GM19351 (cell line): ENCODE measurements at regions not wholly inside any gene's neighbourhood (a gene's known extent, or its start where the extent isn't known, plus 50 kb on each side); places are given as distances from the start of the nearest gene placed in this dataset.

Source experiments
- ATAC-seq: cut with Tn5 transposase; IDR thresholded peaks from one replicate; pipeline ENCODE4 v1.9.1; 2021; ENCODE audit warnings: mild to moderate bottlenecking, moderate library complexity; ENCODE audit not compliant: unreplicated experiment

DNA sequence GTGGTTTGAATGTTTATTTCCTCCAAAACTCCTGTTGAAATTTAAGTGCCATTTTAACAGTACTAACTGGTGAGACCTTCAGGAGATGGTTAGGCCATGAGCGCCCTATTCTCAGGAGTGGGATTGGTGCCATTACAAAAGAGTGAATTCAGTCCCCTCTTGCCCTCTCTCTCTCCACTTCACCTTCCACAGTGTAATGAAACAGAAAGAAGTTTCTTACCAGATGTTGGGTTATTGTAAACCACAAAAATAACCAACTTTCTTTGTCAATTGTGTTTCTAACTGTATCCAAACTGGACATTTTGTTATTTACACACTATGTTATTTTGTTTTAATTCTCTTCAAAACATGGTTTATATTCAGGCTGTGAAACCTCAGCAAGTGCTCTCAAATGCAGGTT is 1734.3 kb downstream of the PCDH7 start:
- no peak for ATAC-seq

DNA sequence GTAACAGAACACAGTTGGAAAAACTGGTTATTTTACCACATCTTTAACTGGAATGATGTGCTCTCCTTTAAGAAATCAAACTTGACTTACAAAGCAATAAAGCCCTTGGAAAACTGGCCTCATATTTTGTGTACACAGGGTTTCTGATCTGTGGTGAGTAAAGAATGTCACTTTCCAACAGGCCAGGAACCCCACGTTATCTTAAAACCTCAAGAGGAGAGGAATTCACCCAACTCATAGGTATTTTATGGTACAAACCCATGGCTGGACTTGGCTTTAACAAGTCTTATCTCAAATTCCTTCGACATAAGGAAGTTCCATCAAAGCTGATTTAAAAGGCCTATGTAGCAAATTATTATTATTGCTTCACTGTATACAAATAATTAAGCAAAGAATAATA is 1735.1 kb downstream of the PCDH7 start:
- ATAC-seq: no peak

DNA sequence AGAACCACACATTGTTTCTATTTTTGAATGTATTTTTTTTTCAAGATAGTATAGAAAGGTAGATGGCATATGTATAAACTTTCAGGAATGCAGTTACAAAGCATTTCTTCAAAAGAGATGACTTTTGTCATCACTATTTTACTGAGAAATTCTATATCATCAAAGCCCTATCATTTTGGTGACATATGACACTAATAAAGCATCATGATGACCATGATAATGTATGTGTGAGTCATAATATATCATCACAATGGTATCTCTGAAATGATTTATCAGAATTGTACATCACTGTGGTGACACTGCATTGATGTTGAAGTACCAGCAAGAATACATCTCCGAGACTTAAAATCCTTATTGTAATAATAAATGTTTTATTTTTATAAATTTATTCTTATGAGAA is 1740.8 kb downstream of the PCDH7 start:
- ATAC-seq: no peak

DNA sequence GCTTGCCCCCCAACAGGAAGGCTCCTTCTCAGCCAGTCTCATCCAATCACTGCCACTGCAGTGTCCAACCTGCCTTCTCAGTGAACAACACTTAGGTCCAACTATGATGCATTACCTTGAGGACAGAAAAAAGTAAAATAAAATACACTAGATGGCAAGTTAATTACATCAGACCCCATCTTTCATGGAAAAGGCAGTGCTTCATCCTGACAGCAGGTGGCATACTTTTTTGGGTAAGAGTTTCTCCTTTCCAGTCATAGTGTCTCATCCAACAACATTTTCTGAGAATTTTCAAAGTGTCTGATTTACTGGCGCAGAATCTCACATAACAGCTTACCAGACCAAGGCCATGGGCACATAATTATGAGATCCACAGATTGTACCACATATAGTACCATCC is 1742.8 kb downstream of the PCDH7 start:
- no peak for ATAC-seq

DNA sequence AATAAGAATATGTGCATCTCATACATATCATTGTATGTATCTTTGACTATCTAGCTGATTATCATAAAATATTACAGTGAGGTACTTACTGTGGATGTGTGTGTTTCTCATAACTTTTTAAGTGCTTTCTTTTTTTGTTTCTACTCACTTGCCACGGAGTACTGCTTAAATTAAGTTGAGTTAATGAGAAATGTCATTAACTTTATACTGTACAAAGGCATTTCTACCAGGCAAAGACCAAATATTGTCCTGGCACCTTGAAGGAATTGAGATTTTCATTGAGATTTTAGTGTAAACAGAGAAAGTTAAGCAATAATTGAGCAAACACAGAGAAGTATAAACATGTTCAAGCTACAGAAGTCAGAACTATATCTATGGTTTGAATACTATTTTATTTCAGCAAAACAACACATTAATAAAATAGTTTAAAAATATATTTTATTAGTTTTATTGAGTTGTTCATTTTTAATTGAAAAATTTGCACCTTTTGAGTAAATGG is 1750.0 kb downstream of the PCDH7 start:
- no peak for ATAC-seq

DNA sequence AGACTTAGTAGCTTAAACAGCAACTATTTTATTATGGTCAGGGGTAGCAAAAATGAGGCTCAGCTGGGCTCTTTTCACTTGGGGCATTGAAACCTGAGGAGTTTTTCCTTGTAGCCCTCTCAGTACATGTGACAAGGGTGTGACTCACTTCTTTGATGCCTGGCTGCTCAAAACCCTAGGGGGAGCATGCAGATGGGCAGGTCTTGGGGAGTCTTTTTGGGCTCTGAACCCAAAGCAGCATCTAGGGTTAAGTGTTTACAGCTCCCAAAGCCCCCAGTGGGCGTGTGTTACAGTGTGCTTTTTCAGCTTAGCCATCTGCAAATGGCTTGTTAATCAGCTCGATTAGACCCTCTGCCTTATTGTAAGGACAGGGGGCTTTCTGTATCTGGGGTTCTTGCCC is 1752.7 kb downstream of the PCDH7 start:
- ATAC-seq: no peak

DNA sequence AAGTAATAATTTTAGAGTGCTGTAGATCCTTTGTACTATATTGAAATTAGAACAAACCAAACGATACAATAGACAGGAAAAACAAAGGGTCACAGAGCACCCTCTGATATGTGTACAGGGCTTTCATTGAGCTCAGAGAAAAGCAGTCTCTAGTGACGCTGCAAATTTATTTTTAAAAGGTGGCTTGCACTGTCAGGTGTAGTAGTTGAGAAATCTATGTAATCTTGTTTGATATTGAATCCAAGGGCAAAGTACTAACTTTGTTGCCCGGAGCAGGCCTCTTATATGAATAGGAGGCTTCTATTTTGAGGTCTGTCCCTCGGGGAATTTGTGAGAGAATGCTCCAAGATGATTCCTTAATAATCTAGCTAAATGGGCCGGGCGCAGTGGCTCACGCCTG is 1755.5 kb downstream of the PCDH7 start:
- ATAC-seq: no peak

DNA sequence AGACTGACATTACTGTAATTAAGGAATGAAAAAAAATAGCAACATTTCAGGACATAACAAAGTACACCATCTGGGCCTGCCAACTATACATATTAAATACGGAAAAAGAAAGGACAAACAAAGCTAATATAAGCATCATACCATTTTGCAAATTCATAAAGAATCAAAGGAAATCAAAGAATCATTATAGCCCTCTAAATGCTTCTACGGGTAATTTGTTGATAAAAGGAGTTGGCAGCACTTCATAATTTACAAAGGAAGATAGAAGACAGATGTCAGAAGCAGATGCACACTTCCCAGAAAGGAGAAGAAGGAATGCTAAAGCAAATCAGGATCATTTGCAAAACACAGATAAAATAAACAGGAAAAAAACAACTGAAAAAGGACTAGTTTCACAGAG is 1757.3 kb downstream of the PCDH7 start:
- ATAC-seq: no peak

DNA sequence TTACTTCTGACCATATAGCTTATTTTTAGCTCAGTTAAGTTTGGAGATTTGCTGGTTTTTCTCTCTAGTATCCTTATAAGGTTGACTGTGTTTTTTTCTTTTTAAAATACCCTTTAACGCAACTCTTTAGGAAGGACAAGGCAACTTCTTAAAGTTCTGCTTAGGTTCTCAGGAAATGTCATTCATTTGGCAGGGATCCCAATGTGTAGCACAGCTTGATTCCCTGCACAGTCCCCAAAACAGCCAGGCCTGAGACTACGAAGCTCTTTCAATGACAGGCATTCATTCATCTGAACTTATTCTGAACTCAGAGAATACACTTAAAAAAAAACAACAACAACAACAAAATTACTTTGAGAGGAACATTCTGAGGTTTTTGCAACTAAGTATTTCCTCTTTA is 1765.8 kb downstream of the PCDH7 start:
- no peak for ATAC-seq

DNA sequence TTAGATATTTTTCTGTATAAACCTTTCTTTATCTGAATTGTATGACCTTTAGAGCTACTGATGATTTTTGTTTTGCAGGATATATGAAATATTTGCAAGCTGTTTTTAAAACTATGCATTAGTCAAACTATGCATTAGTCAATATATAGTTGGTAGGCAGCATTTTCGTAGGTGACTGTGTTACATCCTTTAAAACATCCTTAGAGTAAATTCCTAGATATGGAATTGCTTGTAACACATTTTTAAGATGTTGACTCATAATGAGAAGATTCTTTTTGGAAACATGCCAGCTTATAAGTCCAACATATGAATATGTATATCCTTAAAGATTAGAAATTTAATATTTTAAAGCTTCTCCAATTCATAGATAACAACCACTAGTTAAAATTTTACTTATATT is 1768.5 kb downstream of the PCDH7 start:
- ATAC-seq: no peak

DNA sequence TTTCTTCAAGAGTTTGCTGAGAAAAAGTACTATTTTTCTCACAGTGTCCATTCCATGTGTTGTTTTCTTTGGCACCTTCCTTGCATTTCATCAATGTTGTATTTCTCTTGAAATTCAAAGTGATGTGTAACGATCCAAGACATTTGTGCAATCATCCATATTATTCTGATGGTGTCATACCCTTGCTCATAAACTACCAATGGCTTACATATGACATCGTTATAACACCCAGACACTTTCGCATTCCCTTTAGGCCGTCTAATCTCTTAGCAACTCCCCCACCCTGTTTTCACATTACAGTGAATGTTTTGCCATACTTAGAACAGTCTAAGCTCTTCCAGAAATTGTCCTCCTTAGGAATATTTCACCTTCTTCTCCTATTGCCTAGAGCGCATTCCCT is 1779.0 kb downstream of the PCDH7 start:
- ATAC-seq: no peak

DNA sequence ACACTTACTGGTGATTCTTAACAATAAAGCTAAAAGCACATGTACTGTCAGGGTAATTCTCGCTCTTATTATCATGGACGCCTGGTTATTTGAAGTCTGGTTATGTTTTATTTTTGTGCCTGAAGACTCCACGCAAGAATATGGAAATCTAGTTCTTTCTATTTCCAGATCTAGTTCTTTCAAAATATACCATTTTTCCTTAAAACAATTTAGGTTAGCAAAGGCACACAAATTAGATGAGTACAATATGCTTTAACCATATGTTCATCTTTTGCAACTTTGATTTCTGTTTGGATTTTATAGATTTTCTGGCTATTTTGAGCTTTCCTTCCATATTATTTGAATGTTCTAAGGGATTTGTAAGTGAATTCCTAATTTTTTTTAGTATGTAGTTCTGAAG is 1783.1 kb downstream of the PCDH7 start:
- ATAC-seq: no peak

DNA sequence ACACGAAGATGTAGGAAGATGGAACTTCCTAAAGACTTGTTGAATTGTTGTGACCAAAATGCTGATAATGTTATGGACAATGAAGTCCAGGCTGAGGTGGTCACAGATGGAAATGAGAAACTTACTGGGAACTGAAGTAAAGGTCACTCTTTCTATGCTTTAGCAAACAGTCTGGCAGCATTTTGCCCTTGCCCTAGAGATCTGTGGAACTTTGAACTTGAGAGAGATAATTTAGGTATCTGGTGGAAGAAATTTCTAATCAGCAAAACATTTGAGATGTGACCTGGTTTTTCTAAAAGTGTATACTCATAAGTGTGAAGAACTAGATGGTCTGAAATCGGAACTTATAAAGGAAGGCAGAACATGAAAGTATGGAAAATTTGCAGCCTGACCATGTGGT is 1785.9 kb downstream of the PCDH7 start:
- ATAC-seq: no peak

DNA sequence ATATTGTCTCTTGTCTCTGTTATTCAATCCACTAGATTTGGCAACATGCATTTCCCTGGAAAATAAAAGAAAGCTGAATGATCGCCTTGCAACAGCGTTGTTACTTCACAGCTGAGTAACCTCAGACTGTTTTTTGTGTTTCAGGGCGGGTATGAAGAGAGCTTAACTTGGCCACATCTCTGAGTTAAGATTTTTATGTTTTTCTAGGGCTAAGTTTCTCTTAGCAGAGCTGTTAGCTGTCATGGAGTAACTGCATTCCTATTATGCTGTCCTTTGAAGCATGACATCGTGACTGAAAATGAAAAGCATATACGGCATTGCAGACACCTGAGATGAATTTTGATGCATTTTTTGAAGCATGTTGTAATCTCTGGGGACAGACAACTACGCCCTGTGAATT is 1798.9 kb downstream of the PCDH7 start:
- no peak for ATAC-seq

DNA sequence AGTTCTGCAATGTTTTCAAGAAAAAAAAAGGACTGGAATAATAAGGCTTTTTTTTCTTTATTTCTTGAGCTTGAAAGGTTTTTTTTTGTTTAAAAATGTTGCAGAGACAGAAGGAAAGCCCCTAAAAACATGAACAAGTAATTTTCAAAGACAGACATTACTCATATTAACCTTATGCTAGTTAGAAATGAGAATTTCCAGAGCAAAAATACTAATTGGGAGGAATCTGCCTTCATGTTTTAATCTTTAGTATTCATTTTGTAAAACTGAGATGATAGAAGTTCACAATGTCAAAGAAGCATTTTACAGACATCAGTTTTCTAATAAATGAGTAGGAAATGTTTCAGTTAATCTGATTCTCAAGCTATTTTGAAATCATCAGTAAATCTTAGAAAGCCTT is 1805.3 kb downstream of the PCDH7 start:
- ATAC-seq: no peak

DNA sequence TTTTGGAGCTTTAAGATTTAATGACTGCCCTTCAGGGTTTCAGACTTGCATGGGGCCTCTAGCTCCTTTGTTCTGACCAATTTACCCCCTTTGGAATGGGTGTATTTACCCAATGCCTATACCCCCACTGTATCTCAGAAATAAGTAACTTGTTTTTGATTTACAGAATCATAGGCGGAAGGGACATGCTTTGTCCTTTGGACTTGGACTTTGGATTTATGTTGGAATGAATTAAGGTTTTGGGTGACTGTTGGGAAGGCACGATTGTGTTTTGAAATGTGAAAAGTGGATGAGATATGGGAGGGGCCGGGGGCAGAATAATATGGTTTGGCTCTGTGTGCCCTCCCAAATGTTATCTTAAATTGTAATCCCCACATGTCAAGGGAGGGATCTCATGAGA is 1824.7 kb downstream of the PCDH7 start:
- no peak for ATAC-seq

DNA sequence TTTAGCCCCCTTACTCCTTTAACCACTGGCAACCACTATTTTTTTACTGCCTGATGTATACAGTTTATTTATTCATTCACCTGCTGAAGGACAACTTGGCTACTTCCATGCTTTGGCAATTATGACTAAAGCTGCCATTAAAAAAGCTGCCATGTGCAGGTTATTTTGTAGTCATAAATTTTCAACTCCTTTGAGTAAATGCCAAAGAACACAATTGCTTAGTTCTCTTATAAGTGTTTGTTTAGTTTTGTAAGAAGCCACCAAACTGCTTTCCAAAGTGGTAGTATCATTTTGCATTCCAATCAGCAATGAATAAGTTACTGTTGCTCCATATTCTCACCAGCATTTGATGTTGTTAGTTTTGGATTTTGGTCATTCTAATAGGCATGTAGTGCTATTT is 1831.8 kb downstream of the PCDH7 start:
- no peak for ATAC-seq

DNA sequence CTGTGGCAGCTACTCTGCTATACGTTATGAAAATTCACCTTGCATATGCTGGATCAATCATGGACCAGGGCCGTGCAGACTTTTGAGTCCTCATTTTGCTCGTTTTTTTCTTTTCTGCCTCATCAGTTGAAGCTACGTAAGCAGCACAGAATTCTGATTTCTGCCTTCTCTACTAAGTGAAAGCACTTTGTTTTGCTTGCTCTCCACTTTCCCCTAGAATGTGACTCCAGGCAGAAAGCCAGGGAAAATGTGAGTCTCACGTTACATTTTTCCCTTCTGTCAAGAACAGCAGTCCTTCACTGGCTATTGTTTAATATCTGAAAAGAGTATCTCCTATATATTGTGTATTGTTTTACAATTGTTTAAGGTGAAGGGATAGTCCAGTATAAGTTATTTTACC is 1840.1 kb downstream of the PCDH7 start:
- no peak for ATAC-seq

DNA sequence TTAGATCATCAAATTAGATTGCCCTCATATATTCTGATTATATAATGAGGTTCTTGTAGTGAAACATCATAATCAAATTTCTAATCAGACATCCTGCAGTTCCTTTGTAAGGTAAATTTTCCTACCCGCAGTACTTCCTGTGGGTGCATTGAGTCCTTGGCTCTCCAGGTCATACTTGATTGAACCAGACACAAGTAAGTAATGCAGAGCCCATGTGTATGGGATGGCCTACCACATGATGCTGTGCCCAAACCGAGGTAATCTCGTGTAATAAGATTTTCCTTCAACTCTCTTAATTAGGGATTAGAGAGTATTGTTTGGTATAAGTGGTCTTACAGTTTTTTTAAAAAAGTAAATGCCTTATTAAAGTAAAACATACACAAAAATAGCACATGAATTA is 1841.8 kb downstream of the PCDH7 start:
- ATAC-seq: no peak

DNA sequence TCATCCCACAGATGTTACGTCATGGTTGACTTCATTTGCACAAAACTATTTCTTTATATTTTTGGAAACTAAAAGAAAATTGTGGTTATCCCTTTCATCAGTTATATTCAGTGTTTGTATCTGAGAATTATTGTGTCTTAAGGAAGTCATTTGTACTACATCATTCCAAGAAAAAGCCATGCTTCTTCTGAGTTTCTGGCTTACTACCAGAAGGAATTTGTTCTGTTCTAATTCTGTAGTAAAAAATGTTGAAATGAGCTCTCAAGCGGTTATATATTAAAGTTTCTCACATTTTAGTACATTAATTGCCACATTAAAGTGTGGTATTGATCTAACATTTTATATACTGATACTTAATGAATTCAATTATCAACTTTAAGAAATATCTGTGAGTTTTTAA is 1844.5 kb downstream of the PCDH7 start:
- ATAC-seq: no peak

DNA sequence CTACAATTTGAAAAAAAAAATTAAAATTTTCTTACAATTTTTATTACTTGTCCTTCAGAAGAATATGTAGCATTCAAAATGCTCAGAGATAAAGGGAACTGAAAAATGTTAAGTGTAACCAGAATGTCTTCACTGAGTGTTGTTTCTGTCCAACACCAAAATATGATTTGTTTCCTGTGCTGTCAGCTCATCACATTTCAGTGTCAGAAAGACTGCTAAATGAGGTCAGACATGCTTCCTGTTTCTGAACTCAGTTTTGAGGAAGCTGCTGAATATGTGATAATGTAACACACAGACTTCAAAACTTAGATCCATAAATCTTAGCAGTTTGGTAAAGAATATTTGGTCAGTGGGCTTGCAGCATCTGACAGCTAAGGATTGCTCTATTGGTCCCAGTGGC is 1849.7 kb downstream of the PCDH7 start:
- no peak for ATAC-seq

DNA sequence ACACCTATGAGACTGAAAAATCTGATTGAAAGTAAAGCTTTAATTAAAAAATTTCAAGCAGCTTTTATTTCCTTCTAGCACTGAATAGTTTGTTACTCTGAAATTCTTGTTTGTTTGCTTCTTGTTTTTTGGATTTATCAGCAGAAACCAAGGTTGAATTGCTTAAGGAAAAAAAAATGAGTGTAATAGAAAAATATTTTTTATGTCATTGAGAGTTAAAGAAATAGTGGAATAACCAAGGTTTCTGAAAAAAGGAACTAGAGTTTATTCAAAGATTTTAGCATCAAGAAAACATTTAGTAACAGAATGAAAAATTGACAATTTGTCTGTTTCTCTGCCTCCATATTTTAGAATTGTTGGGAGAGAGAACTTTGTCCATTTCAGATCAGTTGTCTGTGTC is 1852.2 kb downstream of the PCDH7 start:
- ATAC-seq: no peak

DNA sequence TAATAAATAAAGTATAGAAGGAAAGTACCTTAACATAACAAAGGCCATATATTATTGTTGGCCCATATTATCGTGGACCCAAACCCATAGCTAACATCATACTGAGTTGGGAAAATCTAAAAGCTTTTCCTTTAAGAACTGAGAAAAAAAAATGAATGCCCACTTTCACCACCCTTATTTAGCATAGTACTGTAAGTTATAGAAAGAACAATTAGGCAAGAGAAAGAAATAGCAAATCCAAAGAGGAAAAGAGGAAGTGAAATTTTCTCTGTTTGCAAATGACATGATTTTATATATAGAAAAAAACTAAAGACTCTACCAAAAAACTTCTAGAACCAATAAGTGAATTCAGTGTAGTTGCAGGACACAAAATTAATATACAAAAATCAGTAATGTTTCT is 1854.6 kb downstream of the PCDH7 start:
- ATAC-seq: no peak

DNA sequence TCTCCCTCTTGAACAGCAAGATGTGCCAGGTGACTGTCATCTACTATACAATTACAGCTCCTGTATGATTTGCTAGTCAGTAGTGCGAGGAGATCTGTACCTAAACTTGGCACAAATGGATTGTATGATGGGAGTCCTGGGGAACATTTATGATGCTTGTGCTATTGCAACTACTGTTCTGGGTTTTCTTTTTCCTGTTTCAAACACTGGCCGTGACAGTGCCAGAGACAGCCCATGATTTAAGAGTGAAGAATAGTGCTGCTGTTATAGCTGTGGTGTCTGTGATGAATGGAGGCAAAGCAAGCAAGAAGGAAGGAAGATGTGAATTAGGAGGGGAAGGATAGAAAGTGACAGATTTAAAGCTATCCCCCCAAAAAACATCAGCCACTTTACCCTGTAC is 1868.9 kb downstream of the PCDH7 start:
- ATAC-seq: no peak
